ENCODE measurements at regions not wholly inside any gene's neighbourhood (a gene's known extent, or its start where the extent isn't known, plus 50 kb on each side); places are given as distances from the start of the nearest gene placed in this dataset.

- TF ChIP-seq, protein P1, sequence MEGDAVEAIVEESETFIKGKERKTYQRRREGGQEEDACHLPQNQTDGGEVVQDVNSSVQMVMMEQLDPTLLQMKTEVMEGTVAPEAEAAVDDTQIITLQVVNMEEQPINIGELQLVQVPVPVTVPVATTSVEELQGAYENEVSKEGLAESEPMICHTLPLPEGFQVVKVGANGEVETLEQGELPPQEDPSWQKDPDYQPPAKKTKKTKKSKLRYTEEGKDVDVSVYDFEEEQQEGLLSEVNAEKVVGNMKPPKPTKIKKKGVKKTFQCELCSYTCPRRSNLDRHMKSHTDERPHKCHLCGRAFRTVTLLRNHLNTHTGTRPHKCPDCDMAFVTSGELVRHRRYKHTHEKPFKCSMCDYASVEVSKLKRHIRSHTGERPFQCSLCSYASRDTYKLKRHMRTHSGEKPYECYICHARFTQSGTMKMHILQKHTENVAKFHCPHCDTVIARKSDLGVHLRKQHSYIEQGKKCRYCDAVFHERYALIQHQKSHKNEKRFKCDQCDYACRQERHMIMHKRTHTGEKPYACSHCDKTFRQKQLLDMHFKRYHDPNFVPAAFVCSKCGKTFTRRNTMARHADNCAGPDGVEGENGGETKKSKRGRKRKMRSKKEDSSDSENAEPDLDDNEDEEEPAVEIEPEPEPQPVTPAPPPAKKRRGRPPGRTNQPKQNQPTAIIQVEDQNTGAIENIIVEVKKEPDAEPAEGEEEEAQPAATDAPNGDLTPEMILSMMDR (IDR thresholded peaks at IDR 0.05): no peak
- no peak for TF ChIP-seq ZFX (IDR thresholded peaks at IDR 0.05; ENCODE audit: borderline replicate concordance)
- H3K27ac ChIP-seq: no peak overlapping the region
Observed at GRCh38 chr17:20948984-20949777, 93.6 kb downstream of the USP22 start.
